Endodermal cell (in vitro differentiated cells): ENCODE measurements at regions not wholly inside any gene's neighbourhood (a gene's known extent, or its start where the extent isn't known, plus 50 kb on each side); places are given as distances from the start of the nearest gene placed in this dataset.

Experiments
- DNase-seq: peaks from one replicate; pipeline ENCODE4 v3.0.0-alpha.2; 2017
- H3K27ac ChIP-seq: 2 replicates; pipeline ENCODE4 v1.5.1; 2013; ENCODE audit warnings: mild to moderate bottlenecking, low read depth, low read length, moderate library complexity
- H3K27me3 ChIP-seq: 2 replicates; pipeline ENCODE4 v1.6.1; 2013; ENCODE audit warnings: mild to moderate bottlenecking, low read length, moderate library complexity; ENCODE audit not compliant: insufficient read depth, control insufficient read depth, poor library complexity, severe bottlenecking
- H3K36me3 ChIP-seq: 2 replicates; pipeline ENCODE4 v1.7.0; 2013; ENCODE audit warnings: mild to moderate bottlenecking, low read length, moderate library complexity; ENCODE audit not compliant: control insufficient read depth, insufficient read depth
- H3K4me1 ChIP-seq: one replicate; pipeline ENCODE4 v1.7.0; 2013; ENCODE audit warnings: low read length; ENCODE audit not compliant: control insufficient read depth, insufficient read depth
- H3K4me3 ChIP-seq: 2 replicates; pipeline ENCODE4 v1.5.1; 2013; ENCODE audit warnings: mild to moderate bottlenecking, low read length, moderate library complexity
- H3K9ac ChIP-seq: 2 replicates; pipeline ENCODE4 v1.6.1; 2013; ENCODE audit warnings: mild to moderate bottlenecking, low read length, moderate library complexity; ENCODE audit not compliant: poor library complexity, severe bottlenecking; ENCODE audit errors: extremely low read depth
- H3K9me3 ChIP-seq: 2 replicates; pipeline ENCODE4 v1.6.1; 2013; ENCODE audit warnings: mild to moderate bottlenecking, low read length, moderate library complexity; ENCODE audit not compliant: control insufficient read depth
- H3K27ac Mint-ChIP-seq: 2 replicates; pipeline ENCODE4 v1.8.0; 2020; ENCODE audit warnings: mixed read lengths
- H3K27me3 Mint-ChIP-seq: 2 replicates; pipeline ENCODE4 v1.8.0; 2021; ENCODE audit warnings: mild to moderate bottlenecking, mixed read lengths; ENCODE audit not compliant: insufficient read depth
- H3K36me3 Mint-ChIP-seq: 2 replicates; pipeline ENCODE4 v1.8.0; 2020; ENCODE audit warnings: low read depth, mixed read lengths
- H3K4me1 Mint-ChIP-seq: 2 replicates; pipeline ENCODE4 v1.8.0; 2020; ENCODE audit warnings: mixed read lengths
- H3K4me3 Mint-ChIP-seq: 2 replicates; pipeline ENCODE4 v1.8.0; 2020; ENCODE audit warnings: mild to moderate bottlenecking, moderate library complexity, mixed read lengths
- H3K9me3 Mint-ChIP-seq: 2 replicates; pipeline ENCODE4 v1.8.0; 2020; ENCODE audit warnings: mild to moderate bottlenecking, mixed read lengths
- WGBS, 2 experiments: methylation state at CpG; one replicate each; pipeline versions ENCODE4 v1.1.5 to v1.1.7; 2013; ENCODE audit warnings: missing lambda C conversion rate in 2 of 2, mixed read lengths in 1 of 2; ENCODE audit not compliant: insufficient coverage in 1 of 2, insufficient read length in 1 of 2; 5-methylcytosine and 5-hydroxymethylcytosine counted together
- TF ChIP-seq, protein P1 (sequence below): fragments of 200-600 bp; sonication (generic); conservative IDR thresholded peaks from 2 replicates; pipeline ENCODE4 v1.5.0; 2021; ENCODE audit warnings: antibody characterized with exemption, mild to moderate bottlenecking

DNA sequence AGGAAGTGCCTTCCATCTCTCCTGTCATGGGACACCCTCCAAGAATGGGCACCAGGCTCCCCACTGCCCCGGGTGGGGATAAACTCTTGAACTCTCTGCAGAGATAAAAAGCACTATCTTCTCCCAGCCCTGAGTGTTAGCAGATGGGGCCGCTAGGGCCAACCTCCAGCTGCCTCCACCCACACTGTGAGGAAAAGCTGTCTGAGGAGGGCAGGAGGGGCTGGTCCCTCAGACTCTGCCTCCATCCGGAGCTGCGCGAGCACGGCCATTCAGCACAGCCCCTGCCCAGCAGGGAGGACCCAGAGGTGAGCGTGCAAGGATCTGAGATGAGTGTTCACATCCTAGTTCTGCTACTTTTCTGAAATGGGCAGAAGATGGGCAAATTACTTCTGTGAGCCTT lies 51.8 kb upstream of the TRABD2B start:
- no peaks in the 10 kb centered on the region for H3K9me3 ChIP-seq
- no peak overlapping the region for H3K4me3 ChIP-seq
- no peak overlapping the region for H3K9ac ChIP-seq
- no peak for DNase-seq
- H3K27ac Mint-ChIP-seq = no peak overlapping the region
- H3K27me3 Mint-ChIP-seq = peaks cover 6% of the 10 kb centered on the region
- no peaks in the 10 kb centered on the region for H3K27me3 ChIP-seq
- H3K36me3 ChIP-seq = no peaks in the 10 kb centered on the region
- 78 to 86% methylated on average over 5 to 7 of the region's 7 CpGs for WGBS, 2 experiments
- peaks cover 65% of the 10 kb centered on the region for H3K4me1 Mint-ChIP-seq
- no peak overlapping the region for H3K4me3 Mint-ChIP-seq
- H3K9me3 Mint-ChIP-seq = no peaks in the 10 kb centered on the region
- no peak overlapping the region for H3K27ac ChIP-seq
- H3K4me1 ChIP-seq = peaks cover 48% of the 10 kb centered on the region
- no peaks in the 10 kb centered on the region for H3K36me3 Mint-ChIP-seq
- TF ChIP-seq, protein P1, sequence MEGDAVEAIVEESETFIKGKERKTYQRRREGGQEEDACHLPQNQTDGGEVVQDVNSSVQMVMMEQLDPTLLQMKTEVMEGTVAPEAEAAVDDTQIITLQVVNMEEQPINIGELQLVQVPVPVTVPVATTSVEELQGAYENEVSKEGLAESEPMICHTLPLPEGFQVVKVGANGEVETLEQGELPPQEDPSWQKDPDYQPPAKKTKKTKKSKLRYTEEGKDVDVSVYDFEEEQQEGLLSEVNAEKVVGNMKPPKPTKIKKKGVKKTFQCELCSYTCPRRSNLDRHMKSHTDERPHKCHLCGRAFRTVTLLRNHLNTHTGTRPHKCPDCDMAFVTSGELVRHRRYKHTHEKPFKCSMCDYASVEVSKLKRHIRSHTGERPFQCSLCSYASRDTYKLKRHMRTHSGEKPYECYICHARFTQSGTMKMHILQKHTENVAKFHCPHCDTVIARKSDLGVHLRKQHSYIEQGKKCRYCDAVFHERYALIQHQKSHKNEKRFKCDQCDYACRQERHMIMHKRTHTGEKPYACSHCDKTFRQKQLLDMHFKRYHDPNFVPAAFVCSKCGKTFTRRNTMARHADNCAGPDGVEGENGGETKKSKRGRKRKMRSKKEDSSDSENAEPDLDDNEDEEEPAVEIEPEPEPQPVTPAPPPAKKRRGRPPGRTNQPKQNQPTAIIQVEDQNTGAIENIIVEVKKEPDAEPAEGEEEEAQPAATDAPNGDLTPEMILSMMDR = no peak

- Mint-ChIP-seq H3K4me1 (peaks cover 66% of the 10 kb centered on the region), H3K27me3 (peaks cover 6% of the 10 kb centered on the region), H3K27ac (no peak overlapping the region), H3K9me3 (no peaks in the 10 kb centered on the region), H3K36me3 (no peaks in the 10 kb centered on the region), H3K4me3 (no peak overlapping the region)
- H3K4me3 ChIP-seq = no peak overlapping the region
- H3K4me1 ChIP-seq = peaks cover 48% of the 10 kb centered on the region
- no peak overlapping the region for H3K9ac ChIP-seq
- WGBS, 2 experiments = 80 to 90% methylated on average over 2 to 4 of the region's 4 CpGs
- no peaks in the 10 kb centered on the region for H3K9me3 ChIP-seq
- no peak for DNase-seq
- no peak overlapping the region for H3K27ac ChIP-seq
- no peaks in the 10 kb centered on the region for H3K36me3 ChIP-seq
- TF ChIP-seq, protein P1 = no peak
- no peaks in the 10 kb centered on the region for H3K27me3 ChIP-seq
These were observed 50.9 kb upstream of the TRABD2B start for GRCh38 chr1:48048064-48048463.

- no peaks in the 10 kb centered on the region for H3K9me3 Mint-ChIP-seq
- Histone ChIP-seq H3K9ac (no peak overlapping the region), H3K27ac (no peak overlapping the region), H3K27me3 (no peaks in the 10 kb centered on the region), H3K4me3 (no peak overlapping the region), H3K4me1 (peaks cover 44% of the 10 kb centered on the region), H3K36me3 (no peaks in the 10 kb centered on the region), H3K9me3 (no peaks in the 10 kb centered on the region)
- WGBS, 2 experiments = 89% methylated on average over 2 to 4 of the region's 4 CpGs
- TF ChIP-seq, protein P1 = no peak
- peaks cover 67% of the 10 kb centered on the region for H3K4me1 Mint-ChIP-seq
- DNase-seq = no peak
- peaks cover 8% of the 10 kb centered on the region for H3K27me3 Mint-ChIP-seq
- no peak overlapping the region for H3K27ac Mint-ChIP-seq
- no peak overlapping the region for H3K4me3 Mint-ChIP-seq
- no peaks in the 10 kb centered on the region for H3K36me3 Mint-ChIP-seq
These were observed 49.9 kb upstream of the TRABD2B start for GRCh38 chr1:48047116-48047515.
